K562 (cell line): ENCODE measurements at regions not wholly inside any gene's neighbourhood (a gene's known extent, or its start where the extent isn't known, plus 50 kb on each side); places are given as distances from the start of the nearest gene placed in this dataset.

ENCODE experiments used
- CEBPB ChIP-seq: fragments of 450-650 bp; IDR thresholded peaks from 2 replicates; pipeline ENCODE4 v1.6.1; 2016; ENCODE audit warnings: missing genetic modification characterization, missing compliant biosample characterization
- CXXC5 ChIP-seq: fragments of 250-450 bp; sonication (Bioruptor Pico); IDR thresholded peaks from 2 replicates; pipeline ENCODE4 v1.8.0; 2022; ENCODE audit warnings: inconsistent platforms, mild to moderate bottlenecking, moderate library complexity
- NCOA2 ChIP-seq, 2 experiments: fragments of 450-650 bp; IDR thresholded peaks; 2 replicates each; pipeline ENCODE4 v1.6.1; 2018; ENCODE audit warnings: mild to moderate bottlenecking in 2 of 2, moderate library complexity in 1 of 2; ENCODE audit not compliant: partially characterized antibody in 2 of 2
- THRA ChIP-seq: fragments of 450-650 bp; IDR thresholded peaks from 2 replicates; pipeline ENCODE4 v1.6.1; 2017; ENCODE audit warnings: mild to moderate bottlenecking, moderate library complexity
- TRIM28 ChIP-seq: fragments of 450-650 bp; IDR thresholded peaks from 2 replicates; pipeline ENCODE4 v1.6.1; 2017
- ZBTB40 ChIP-seq, 2 experiments: fragments of 450-650 bp in 1 of 2; sonication (generic) in 1 of 2; formaldehyde crosslinking in 1 of 2; IDR thresholded peaks; 2 replicates each; pipeline versions ENCODE4 v1.7.1 to v1.9.0; 2016 to 2022; ENCODE audit warnings: inconsistent platforms in 1 of 2, mild to moderate bottlenecking in 1 of 2, missing genetic modification reagents in 1 of 2
- ZNF583 ChIP-seq: fragments of 250-450 bp; sonication (Bioruptor Pico); IDR thresholded peaks from 2 replicates; pipeline ENCODE4 v1.4.0; 2020
- ZNF696 ChIP-seq: fragments of 250-450 bp; sonication (Bioruptor Pico); conservative IDR thresholded peaks from 2 replicates; pipeline ENCODE4 v1.4.0; 2020; ENCODE audit warnings: mild to moderate bottlenecking, moderate library complexity
- TF ChIP-seq, protein P1 (sequence below): fragments of 250-450 bp; sonication (Bioruptor Pico); IDR thresholded peaks from 2 replicates; pipeline ENCODE4 v1.8.0; 2022; ENCODE audit warnings: moderate library complexity, mild to moderate bottlenecking, inconsistent platforms
- TF ChIP-seq, protein P2 (sequence below), 2 experiments: fragments of 450-650 bp in 1 of 2; IDR thresholded peaks; 2 replicates each; pipeline ENCODE4 v1.6.1; 2011 to 2017; ENCODE audit warnings: low read depth in 2 of 2, antibody characterized with exemption in 1 of 2, borderline replicate concordance in 1 of 2, low read length in 1 of 2, mild to moderate bottlenecking in 1 of 2, mixed read lengths in 1 of 2; ENCODE audit not compliant: control insufficient read depth in 1 of 2

DNA sequence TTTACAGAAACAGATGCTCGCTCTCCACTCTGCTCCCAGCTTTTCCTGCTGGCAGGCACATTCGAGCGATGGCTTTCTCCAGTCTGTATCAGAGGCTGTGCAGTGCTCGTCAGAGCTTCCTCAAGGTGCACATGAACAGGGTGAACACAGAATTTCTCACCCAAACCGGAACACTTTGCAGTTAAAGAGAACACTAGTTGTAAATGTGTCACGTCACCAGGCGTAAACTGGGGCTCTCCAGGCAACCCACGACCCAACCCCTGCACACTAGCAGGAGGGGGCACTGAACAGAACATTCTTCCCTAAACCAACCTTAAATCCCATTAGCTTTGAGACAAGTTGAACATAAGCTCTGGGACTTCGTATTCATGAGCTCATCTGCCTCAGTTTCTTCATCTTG, 119.0 kb downstream of the RMI2 start:
- TF ChIP-seq ZNF696 (CRISPR knock-in tag) (no peak), THRA (no peak), NCOA2 (IDR thresholded peaks at IDR 0.05; ENCODE audit: partially characterized antibody in 2 of 2) (no peak), ZBTB40 (IDR thresholded peaks at IDR 0.05) (no peak), ZBTB40 (CRISPR knock-in tag; IDR thresholded peaks at IDR 0.05) (no peak), CEBPB (no peak), CXXC5 (no peak), TRIM28 (no peak), ZNF583 (CRISPR knock-in tag) (no peak)
- TF ChIP-seq, protein P1, sequence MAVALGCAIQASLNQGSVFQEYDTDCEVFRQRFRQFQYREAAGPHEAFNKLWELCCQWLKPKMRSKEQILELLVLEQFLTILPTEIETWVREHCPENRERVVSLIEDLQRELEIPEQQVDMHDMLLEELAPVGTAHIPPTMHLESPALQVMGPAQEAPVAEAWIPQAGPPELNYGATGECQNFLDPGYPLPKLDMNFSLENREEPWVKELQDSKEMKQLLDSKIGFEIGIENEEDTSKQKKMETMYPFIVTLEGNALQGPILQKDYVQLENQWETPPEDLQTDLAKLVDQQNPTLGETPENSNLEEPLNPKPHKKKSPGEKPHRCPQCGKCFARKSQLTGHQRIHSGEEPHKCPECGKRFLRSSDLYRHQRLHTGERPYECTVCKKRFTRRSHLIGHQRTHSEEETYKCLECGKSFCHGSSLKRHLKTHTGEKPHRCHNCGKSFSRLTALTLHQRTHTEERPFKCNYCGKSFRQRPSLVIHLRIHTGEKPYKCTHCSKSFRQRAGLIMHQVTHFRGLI: no peak
- TF ChIP-seq, protein P2, sequence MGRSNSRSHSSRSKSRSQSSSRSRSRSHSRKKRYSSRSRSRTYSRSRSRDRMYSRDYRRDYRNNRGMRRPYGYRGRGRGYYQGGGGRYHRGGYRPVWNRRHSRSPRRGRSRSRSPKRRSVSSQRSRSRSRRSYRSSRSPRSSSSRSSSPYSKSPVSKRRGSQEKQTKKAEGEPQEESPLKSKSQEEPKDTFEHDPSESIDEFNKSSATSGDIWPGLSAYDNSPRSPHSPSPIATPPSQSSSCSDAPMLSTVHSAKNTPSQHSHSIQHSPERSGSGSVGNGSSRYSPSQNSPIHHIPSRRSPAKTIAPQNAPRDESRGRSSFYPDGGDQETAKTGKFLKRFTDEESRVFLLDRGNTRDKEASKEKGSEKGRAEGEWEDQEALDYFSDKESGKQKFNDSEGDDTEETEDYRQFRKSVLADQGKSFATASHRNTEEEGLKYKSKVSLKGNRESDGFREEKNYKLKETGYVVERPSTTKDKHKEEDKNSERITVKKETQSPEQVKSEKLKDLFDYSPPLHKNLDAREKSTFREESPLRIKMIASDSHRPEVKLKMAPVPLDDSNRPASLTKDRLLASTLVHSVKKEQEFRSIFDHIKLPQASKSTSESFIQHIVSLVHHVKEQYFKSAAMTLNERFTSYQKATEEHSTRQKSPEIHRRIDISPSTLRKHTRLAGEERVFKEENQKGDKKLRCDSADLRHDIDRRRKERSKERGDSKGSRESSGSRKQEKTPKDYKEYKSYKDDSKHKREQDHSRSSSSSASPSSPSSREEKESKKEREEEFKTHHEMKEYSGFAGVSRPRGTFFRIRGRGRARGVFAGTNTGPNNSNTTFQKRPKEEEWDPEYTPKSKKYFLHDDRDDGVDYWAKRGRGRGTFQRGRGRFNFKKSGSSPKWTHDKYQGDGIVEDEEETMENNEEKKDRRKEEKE (IDR thresholded peaks at IDR 0.05; ENCODE audit: borderline replicate concordance in 1 of 2, control insufficient read depth in 1 of 2, low read depth in 2 of 2, low read length in 1 of 2): no peak
